ENCODE measurements at regions not wholly inside any gene's neighbourhood (a gene's known extent, or its start where the extent isn't known, plus 50 kb on each side); places are given as distances from the start of the nearest gene placed in this dataset.

DNA sequence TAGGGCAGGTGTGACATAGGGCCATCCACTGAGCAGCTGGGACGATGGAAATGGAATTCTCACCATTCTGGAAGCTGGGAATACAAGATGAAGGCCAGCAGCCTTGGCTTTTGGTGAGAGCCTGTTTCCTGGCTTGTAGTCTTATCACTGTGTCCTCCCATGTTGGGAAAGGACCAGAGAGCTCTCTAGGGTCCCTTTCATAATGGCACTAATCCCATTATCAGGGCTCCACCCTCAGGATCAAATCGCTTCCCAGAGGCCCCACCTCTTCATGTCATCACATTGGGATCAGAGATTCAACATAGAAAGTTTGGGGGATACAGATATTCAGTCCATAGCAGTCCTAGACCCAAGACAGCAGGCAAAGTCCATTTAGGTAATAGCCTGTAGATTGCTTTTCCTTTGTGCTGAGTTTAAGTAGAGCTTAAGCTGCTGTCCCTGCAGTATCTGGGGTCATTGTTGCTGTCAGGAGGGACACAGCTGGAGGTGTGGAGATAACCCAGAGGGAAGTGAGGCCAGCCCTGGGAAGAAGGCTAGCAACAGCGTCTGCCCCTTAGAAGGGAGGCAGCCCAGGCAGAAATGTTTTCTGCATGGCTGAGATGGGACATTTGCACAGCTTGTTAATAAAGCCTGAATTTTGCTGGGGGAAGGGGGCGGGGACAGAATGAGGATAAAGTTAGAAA, 136.5 kb upstream of the GPR12 start:
- no peak for TF ChIP-seq ZFX (IDR thresholded peaks at IDR 0.05)
- TF ChIP-seq, protein P1, sequence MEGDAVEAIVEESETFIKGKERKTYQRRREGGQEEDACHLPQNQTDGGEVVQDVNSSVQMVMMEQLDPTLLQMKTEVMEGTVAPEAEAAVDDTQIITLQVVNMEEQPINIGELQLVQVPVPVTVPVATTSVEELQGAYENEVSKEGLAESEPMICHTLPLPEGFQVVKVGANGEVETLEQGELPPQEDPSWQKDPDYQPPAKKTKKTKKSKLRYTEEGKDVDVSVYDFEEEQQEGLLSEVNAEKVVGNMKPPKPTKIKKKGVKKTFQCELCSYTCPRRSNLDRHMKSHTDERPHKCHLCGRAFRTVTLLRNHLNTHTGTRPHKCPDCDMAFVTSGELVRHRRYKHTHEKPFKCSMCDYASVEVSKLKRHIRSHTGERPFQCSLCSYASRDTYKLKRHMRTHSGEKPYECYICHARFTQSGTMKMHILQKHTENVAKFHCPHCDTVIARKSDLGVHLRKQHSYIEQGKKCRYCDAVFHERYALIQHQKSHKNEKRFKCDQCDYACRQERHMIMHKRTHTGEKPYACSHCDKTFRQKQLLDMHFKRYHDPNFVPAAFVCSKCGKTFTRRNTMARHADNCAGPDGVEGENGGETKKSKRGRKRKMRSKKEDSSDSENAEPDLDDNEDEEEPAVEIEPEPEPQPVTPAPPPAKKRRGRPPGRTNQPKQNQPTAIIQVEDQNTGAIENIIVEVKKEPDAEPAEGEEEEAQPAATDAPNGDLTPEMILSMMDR (conservative IDR thresholded peaks at IDR 0.05) = no peak

DNA sequence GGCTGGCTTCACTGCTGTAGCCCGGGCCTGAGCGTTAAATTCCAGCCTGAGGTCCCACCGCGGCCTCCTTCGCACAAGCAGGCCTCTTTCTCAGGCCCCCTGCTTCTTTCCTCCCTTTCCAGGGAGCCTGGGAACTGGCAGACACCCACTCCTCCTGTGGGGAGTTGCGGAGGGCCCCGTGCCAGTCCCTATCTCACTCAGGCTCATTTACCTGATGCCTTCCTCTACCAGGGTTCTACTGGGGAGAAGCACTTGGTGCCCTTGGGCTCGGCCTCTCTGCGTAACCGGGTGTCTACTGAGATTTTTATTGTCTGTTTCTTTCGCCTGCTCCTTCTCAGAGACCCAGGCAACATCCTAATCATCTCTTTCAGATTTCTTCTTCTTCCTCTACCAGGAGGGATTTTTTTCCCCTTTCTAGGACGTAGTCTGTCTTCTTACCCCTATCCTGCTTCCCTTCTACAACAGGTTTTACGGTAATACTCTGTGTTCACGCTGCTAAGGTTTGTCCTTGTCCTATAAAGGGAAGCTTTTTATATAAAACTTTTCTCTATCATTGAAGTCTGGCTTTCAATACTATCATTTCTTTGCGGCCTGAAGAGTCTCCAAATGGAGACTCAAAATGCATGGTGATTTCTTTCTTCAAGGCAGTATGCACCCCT, 135.4 kb upstream of the GPR12 start:
- H3K27ac ChIP-seq = no peak overlapping the region
- no peak for TF ChIP-seq ZFX (IDR thresholded peaks at IDR 0.05)
- TF ChIP-seq, protein P1 (conservative IDR thresholded peaks at IDR 0.05) = no peak

More for the DNA sequence above, 136.5 kb upstream of the GPR12 start:
- no peak overlapping the region for H3K27ac ChIP-seq

DNA sequence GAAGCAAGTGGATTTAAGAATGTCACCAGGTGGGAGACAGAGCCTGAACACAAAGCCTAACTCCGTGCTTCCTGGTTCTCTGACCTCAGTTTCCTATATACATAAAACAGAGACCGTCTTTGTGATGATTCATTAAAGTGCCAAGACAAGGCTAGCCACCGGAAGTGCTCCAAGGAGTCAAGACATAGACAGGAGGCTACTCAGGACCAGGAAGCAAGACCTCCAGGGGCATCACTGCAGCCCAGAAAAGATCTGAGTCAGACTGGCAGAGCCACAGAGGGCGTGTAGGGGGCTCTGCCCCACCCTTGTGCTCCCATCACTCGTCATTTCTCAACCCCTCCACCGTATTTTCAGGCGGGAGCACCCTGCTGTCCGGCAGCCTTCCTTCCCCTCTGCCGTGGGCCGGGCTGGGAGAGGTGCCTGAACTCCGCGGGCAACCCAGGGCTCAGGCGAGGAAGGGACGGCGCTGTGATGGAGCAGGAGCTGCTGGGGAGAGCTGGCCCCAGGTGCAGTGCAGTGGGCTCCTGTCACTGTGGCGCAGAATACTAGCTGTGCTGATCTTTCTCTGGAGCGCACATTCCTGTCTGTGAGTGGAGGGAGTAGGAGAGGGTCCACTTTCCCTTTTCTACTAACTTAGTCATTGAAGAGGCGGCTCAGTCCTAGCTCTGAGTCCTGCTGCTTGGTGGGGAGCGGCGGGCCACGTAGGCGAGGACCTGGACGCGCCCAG, 134.7 kb upstream of the GPR12 start:
- TF ChIP-seq ZFX (IDR thresholded peaks at IDR 0.05) = no peak
- TF ChIP-seq, protein P1 (conservative IDR thresholded peaks at IDR 0.05) = no peak
- no peak overlapping the region for H3K27ac ChIP-seq

DNA sequence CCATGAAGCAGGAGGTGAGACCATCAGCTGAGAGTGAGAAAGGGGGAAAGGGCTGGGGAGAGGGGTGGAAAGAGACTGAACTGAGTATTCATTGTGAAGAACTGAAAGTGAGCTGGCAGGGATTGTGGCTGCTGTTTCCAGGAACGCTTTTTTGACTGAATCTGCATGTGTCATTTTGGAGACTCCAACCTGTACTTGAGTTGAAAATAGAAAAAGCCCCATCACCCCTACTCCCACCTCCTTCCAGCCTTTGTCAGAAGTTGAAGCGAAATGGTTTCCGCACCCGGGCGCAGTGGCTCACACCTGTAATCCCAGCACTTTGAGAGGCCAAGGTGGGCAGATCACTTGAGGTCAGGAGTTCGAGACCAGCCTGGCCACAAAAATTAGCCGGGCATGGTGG, 128.0 kb upstream of the GPR12 start:
- no peak overlapping the region for H3K27ac ChIP-seq
- TF ChIP-seq, protein P1 (conservative IDR thresholded peaks at IDR 0.05) = no peak

DNA sequence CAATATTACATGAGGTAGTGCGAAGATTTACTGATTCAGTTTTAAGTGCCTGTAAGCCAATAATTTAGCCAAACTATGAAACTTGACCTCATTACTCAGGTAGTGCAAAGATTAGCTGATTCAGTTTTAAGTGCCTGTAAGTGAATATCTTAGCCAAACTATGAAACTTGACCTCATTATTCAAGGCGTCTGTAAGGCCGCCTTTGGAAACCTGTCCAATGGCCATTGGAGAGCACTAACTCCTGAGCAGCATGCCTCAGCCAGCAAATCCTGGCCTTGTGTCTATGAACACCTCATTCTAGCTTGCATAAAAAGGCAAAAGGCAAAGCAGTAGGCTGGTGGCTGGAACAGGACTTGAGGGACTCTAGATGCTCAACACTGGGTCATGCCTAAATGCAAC, 127.0 kb upstream of the GPR12 start:
- TF ChIP-seq ZFX (IDR thresholded peaks at IDR 0.05) = no peak
- TF ChIP-seq, protein P1 (conservative IDR thresholded peaks at IDR 0.05) = no peak
- H3K27ac ChIP-seq = no peak overlapping the region

DNA sequence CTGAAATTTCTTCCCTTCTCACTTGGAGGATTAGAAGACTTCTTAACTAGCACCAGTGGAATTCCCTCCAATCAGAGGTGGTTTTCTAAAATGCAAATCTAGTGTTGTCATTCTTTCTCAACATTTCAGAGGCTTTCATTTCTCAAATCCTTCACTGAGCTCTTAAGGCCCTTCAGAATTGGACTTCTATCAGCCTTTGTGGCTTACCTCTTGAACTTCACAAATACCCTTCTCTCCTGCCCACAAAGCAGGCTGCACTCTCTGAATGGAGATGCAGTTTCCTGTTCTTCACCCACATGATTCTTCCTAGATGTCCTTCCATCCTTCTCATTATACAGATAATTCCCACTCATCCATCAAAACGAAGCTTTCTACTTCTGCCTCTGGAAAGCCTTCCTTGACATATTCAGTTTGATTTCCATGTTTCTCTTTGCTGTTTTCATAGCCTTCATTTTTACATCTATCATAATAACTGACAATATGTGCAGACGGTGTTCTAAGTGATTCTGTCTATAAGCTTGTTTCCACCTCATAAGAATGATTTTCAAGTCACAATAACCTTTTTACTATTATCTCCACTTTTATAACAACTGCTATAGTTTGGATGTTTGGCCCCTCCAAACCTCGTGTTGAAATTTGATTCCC, 123.1 kb upstream of the GPR12 start:
- no peak overlapping the region for H3K27ac ChIP-seq
- TF ChIP-seq, protein P1 (conservative IDR thresholded peaks at IDR 0.05) = no peak
- TF ChIP-seq ZFX (IDR thresholded peaks at IDR 0.05) = no peak
